Mucosa of descending colon (tissue), 3 donors: ENCODE measurements at regions not wholly inside any gene's neighbourhood (a gene's known extent, or its start where the extent isn't known, plus 50 kb on each side); places are given as distances from the start of the nearest gene placed in this dataset.

ENCODE experiments used
- ATAC-seq: fragments of 200-7000 bp; cut with Tn5 transposase; one replicate; pipeline ENCODE4 v1.9.1; 2020; ENCODE audit warnings: mild to moderate bottlenecking, moderate library complexity
- DNase-seq, 3 donors: peaks; one replicate each; pipeline ENCODE4 v3.0.0-alpha.2; 2020
- H3K36me3 ChIP-seq: fragments of 200-600 bp; one replicate; pipeline ENCODE4 v1.8.0; 2021; ENCODE audit warnings: low read depth, mild to moderate bottlenecking
- H3K4me1 ChIP-seq: fragments of 200-600 bp; one replicate; pipeline ENCODE4 v1.8.0; 2021; ENCODE audit warnings: low read depth, mild to moderate bottlenecking
- H3K4me3 ChIP-seq: fragments of 200-600 bp; one replicate; pipeline ENCODE4 v1.8.0; 2021; ENCODE audit warnings: mild to moderate bottlenecking
- H3K9me3 ChIP-seq: fragments of 200-600 bp; one replicate; pipeline ENCODE4 v1.8.0; 2021; ENCODE audit warnings: mild to moderate bottlenecking
- CTCF ChIP-seq: fragments of 200-600 bp; IDR thresholded peaks from one replicate; pipeline ENCODE4 v1.8.0; 2022; ENCODE audit warnings: antibody characterized with exemption, mild to moderate bottlenecking
- intact Hi-C, 2 donors: fragments of 100-400 bp; cut with DNase I in 1 of 2; cut with micrococcal nuclease in 1 of 2; formaldehyde crosslinking; loops; one replicate each; pipeline versions ENCODE4 v1.11.0 to v1.11.1; 2022; cut with DNase I, micrococcal nuclease
- donor health status: DM: no; HTN: no; CAD: no; lungs with moderate emphysema.
- donor health status: DM: no; HTN: no; CAD: no.
- donor health status: DM: no; HTN: yes; CAD: no.

GRCh38 chr4:188411805-188412204, 272.6 kb downstream of the TRIML1 start:
- intact Hi-C loops = no loop called here
- ATAC-seq (no peak), DNase-seq (no peak)
- H3K9me3 ChIP-seq = peaks cover 10% of the 10 kb centered on the region
- no peak for TF ChIP-seq CTCF
- H3K36me3 ChIP-seq = no peaks in the 10 kb centered on the region
- no peaks in the 10 kb centered on the region for H3K4me1 ChIP-seq
- H3K4me3 ChIP-seq = no peak overlapping the region

- Histone ChIP-seq H3K9me3 (peaks cover 10% of the 10 kb centered on the region), H3K36me3 (no peaks in the 10 kb centered on the region), H3K4me1 (no peaks in the 10 kb centered on the region), H3K4me3 (no peak overlapping the region)
- TF ChIP-seq CTCF = no peak
- no peak for DNase-seq
- intact Hi-C loops = no loop called here
- no peak for ATAC-seq
These were observed 273.3 kb downstream of the TRIML1 start for GRCh38 chr4:188412499-188412898.

GRCh38 chr4:188414441-188414840, 275.2 kb downstream of the TRIML1 start:
- no peak for DNase-seq
- intact Hi-C loops = no loop called here

GRCh38 chr4:188417181-188417580, 277.9 kb downstream of the TRIML1 start:
- no peaks in the 10 kb centered on the region for H3K4me1 ChIP-seq
- H3K4me3 ChIP-seq = no peak overlapping the region
- intact Hi-C loops = no loop called here
- no peak for TF ChIP-seq CTCF
- H3K9me3 ChIP-seq = peaks cover 7% of the 10 kb centered on the region
- H3K36me3 ChIP-seq = no peaks in the 10 kb centered on the region
- no peak for DNase-seq
- no peak for ATAC-seq

More at GRCh38 chr4:188414441-188414840, 275.2 kb downstream of the TRIML1 start:
- Histone ChIP-seq H3K4me1 (no peaks in the 10 kb centered on the region), H3K36me3 (no peaks in the 10 kb centered on the region), H3K9me3 (peaks cover 10% of the 10 kb centered on the region), H3K4me3 (no peak overlapping the region)
- ATAC-seq = no peak
- no peak for TF ChIP-seq CTCF

GRCh38 chr4:188423039-188423438, 283.8 kb downstream of the TRIML1 start:
- intact Hi-C loops = no loop called here
- no peak for ATAC-seq
- Histone ChIP-seq H3K4me1 (no peaks in the 10 kb centered on the region), H3K9me3 (no peaks in the 10 kb centered on the region), H3K36me3 (no peaks in the 10 kb centered on the region), H3K4me3 (no peak overlapping the region)
- no peak for TF ChIP-seq CTCF
- DNase-seq = no peak

GRCh38 chr4:188428935-188429334, 289.7 kb downstream of the TRIML1 start:
- intact Hi-C loops = no loop called here
- Histone ChIP-seq H3K9me3 (no peaks in the 10 kb centered on the region), H3K36me3 (no peaks in the 10 kb centered on the region), H3K4me1 (no peaks in the 10 kb centered on the region), H3K4me3 (no peak overlapping the region)
- TF ChIP-seq CTCF = no peak
- ATAC-seq = no peak
- DNase-seq = no peak
